Loucy (cell line): ENCODE measurements at regions not wholly inside any gene's neighbourhood (a gene's known extent, or its start where the extent isn't known, plus 50 kb on each side); places are given as distances from the start of the nearest gene placed in this dataset.

Experiments used
- CTCF ChIP-seq: fragments of 200-600 bp; sonication (generic); conservative IDR thresholded peaks from 2 replicates; pipeline ENCODE4 v1.5.1; 2014; ENCODE audit warnings: mild to moderate bottlenecking, antibody characterized with exemption, low read length
- EZH2phosphoT487 ChIP-seq: fragments of 200-600 bp; IDR thresholded peaks from 2 replicates; pipeline ENCODE4 v1.6.1; 2018; ENCODE audit warnings: antibody characterized with exemption, mild to moderate bottlenecking, moderate library complexity, borderline replicate concordance

GRCh38 chr14:80116157-80116556 lies 95.1 kb downstream of the DIO2 start:
- TF ChIP-seq CTCF, result no peak
- TF ChIP-seq EZH2phosphoT487, result no peak
